ENCODE measurements at regions not wholly inside any gene's neighbourhood (a gene's known extent, or its start where the extent isn't known, plus 50 kb on each side); places are given as distances from the start of the nearest gene placed in this dataset.

DNA sequence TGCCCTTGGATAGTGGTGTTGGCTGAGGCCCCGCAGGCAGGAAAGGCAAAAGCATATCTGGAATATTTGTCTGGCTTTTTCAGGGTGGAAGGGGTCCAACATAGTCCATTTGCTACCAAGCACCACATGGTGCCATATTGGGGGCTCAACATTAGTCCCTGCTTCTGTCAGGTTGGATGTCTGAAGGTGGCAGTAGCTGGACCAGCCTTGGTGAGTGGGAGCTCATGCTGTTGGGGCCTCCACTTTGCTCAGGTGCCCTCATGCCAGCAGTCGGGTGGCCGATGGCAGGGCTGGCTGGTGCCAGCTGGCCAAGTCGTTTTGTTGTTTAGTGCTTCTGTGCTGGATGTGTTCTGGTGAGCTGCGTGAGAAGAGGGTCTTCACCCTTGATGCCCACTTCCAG, 135.3 kb downstream of the PAPOLA start:
- TF ChIP-seq, protein P1, sequence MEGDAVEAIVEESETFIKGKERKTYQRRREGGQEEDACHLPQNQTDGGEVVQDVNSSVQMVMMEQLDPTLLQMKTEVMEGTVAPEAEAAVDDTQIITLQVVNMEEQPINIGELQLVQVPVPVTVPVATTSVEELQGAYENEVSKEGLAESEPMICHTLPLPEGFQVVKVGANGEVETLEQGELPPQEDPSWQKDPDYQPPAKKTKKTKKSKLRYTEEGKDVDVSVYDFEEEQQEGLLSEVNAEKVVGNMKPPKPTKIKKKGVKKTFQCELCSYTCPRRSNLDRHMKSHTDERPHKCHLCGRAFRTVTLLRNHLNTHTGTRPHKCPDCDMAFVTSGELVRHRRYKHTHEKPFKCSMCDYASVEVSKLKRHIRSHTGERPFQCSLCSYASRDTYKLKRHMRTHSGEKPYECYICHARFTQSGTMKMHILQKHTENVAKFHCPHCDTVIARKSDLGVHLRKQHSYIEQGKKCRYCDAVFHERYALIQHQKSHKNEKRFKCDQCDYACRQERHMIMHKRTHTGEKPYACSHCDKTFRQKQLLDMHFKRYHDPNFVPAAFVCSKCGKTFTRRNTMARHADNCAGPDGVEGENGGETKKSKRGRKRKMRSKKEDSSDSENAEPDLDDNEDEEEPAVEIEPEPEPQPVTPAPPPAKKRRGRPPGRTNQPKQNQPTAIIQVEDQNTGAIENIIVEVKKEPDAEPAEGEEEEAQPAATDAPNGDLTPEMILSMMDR (IDR thresholded peaks at IDR 0.05) = no peak
- TF ChIP-seq POLR2A (IDR thresholded peaks at IDR 0.05) = no peak

Measured in body of pancreas (tissue), 4 donors.